Nephron progenitor cell (in vitro differentiated cells): ENCODE measurements at regions not wholly inside any gene's neighbourhood (a gene's known extent, or its start where the extent isn't known, plus 50 kb on each side); places are given as distances from the start of the nearest gene placed in this dataset.

ENCODE experiments used
- DNase-seq: peaks from one replicate; pipeline ENCODE4 v3.0.0; 2021
- H3K27ac Mint-ChIP-seq: 2 replicates; pipeline ENCODE4 v1.8.0; 2021; ENCODE audit warnings: mild to moderate bottlenecking, moderate library complexity, mixed read lengths
- H3K27me3 Mint-ChIP-seq: 2 replicates; pipeline ENCODE4 v1.8.0; 2021; ENCODE audit warnings: mild to moderate bottlenecking, low read depth, mixed read lengths; ENCODE audit not compliant: poor library complexity
- H3K36me3 Mint-ChIP-seq: 2 replicates; pipeline ENCODE4 v1.8.0; 2021; ENCODE audit warnings: low read depth, mixed read lengths
- H3K4me1 Mint-ChIP-seq: 2 replicates; pipeline ENCODE4 v1.8.0; 2021; ENCODE audit warnings: mixed read lengths
- H3K4me3 Mint-ChIP-seq: 2 replicates; pipeline ENCODE4 v1.8.0; 2021; ENCODE audit warnings: mild to moderate bottlenecking, moderate library complexity, mixed read lengths
- H3K9me3 Mint-ChIP-seq: 2 replicates; pipeline ENCODE4 v1.8.0; 2021; ENCODE audit warnings: mild to moderate bottlenecking, moderate library complexity, mixed read lengths
- CTCF ChIP-seq: fragments of 200-600 bp; sonication (generic); IDR thresholded peaks from 2 replicates; pipeline ENCODE4 v1.5.0; 2021; ENCODE audit warnings: antibody characterized with exemption

DNA sequence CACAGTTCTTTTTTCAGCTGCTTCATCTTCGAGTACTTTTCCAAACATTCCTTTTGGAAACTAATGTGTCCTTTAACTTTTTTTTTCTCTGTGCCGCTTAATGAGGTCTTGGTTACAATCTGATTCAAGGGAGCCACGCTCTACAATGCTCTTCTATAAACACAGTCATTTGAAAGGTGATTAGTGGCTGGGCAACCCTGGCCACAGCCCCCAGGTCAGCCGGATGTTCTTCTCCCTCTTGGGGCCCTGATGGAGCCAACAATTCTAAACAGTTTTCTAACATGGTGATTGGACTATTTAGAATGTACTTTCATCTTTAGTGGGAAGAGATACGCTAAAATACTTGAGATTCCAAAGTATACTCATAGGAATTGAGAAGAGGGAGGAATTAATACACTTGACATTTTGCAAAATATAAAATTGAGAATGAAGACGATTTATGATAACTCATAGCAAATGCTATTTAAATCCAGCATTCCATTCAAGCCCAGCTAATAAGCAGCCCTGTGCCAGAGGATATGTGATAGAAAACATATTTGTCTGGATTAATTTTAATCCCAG, 83.7 kb upstream of the MBOAT2 start:
- H3K27me3 Mint-ChIP-seq = peaks cover 4% of the 10 kb centered on the region
- H3K27ac Mint-ChIP-seq = peak overlapping the region; percentile 8
- no peak for TF ChIP-seq CTCF
- no peak for DNase-seq
- H3K36me3 Mint-ChIP-seq = peaks cover 3% of the 10 kb centered on the region
- H3K4me3 Mint-ChIP-seq = no peak overlapping the region
- peaks cover 9% of the 10 kb centered on the region for H3K9me3 Mint-ChIP-seq
- H3K4me1 Mint-ChIP-seq = peaks cover 28% of the 10 kb centered on the region

GRCh38 chr2:9086465-9086864, 83.0 kb upstream of the MBOAT2 start:
- Mint-ChIP-seq H3K9me3 (peaks cover 17% of the 10 kb centered on the region), H3K4me3 (no peak overlapping the region), H3K27ac (no peak overlapping the region), H3K4me1 (peaks cover 28% of the 10 kb centered on the region), H3K36me3 (peaks cover 7% of the 10 kb centered on the region), H3K27me3 (peaks cover 5% of the 10 kb centered on the region)
- TF ChIP-seq CTCF = no peak
- DNase-seq = no peak

GRCh38 chr2:9085353-9085752, 81.9 kb upstream of the MBOAT2 start:
- Mint-ChIP-seq H3K36me3 (peaks cover 9% of the 10 kb centered on the region), H3K4me3 (no peak overlapping the region), H3K4me1 (peaks cover 28% of the 10 kb centered on the region), H3K9me3 (peaks cover 28% of the 10 kb centered on the region), H3K27ac (no peak overlapping the region), H3K27me3 (peaks cover 6% of the 10 kb centered on the region)
- no peak for DNase-seq
- TF ChIP-seq CTCF = no peak

DNA sequence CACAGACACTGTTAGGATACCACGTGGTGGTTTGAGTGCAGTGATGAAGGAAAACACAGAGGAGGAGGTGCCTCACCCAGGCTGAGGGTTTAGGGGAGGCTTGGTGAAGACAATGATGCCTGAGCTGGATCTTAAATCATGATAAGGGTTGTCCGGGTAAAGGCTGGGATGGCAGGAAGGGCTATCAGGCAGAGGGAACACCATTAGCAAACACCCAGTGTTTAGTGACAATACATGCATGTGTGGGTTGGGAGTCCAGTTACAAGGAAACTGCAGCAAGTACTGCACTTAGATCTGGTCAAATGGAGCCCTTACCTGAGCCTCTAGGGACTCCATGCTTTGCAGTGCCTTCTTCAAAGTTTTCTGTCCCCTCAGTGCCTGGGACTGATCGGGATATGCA, 79.8 kb upstream of the MBOAT2 start:
- no peak for DNase-seq
- peaks cover 37% of the 10 kb centered on the region for H3K9me3 Mint-ChIP-seq
- peaks cover 6% of the 10 kb centered on the region for H3K27me3 Mint-ChIP-seq
- peaks cover 9% of the 10 kb centered on the region for H3K36me3 Mint-ChIP-seq
- peaks cover 27% of the 10 kb centered on the region for H3K4me1 Mint-ChIP-seq
- TF ChIP-seq CTCF = no peak
- H3K27ac Mint-ChIP-seq = no peak overlapping the region
- H3K4me3 Mint-ChIP-seq = no peak overlapping the region

DNA sequence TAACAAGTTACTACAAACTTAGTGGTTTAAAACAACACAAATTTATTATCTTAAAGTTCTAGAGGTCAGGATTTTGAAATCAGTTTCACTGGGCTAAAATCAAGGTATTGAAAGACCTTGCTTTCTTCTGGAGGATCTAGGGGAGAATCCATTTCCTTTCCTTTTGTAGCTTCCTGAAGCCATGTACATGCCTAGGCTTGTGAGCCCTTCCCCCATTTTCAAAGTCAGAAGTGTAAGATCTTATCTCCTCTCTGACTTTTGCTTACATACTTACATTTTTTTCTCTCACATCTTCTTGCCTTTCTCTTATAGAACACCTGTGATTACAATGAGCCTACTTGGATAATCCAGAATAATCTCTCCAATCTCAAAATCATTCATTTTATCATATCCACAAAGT, 78.7 kb upstream of the MBOAT2 start:
- no peak overlapping the region for H3K4me3 Mint-ChIP-seq
- peaks cover 37% of the 10 kb centered on the region for H3K9me3 Mint-ChIP-seq
- TF ChIP-seq CTCF = no peak
- H3K27me3 Mint-ChIP-seq = peaks cover 2% of the 10 kb centered on the region
- H3K27ac Mint-ChIP-seq = no peak overlapping the region
- DNase-seq = no peak
- H3K4me1 Mint-ChIP-seq = peaks cover 18% of the 10 kb centered on the region
- peaks cover 9% of the 10 kb centered on the region for H3K36me3 Mint-ChIP-seq

DNA sequence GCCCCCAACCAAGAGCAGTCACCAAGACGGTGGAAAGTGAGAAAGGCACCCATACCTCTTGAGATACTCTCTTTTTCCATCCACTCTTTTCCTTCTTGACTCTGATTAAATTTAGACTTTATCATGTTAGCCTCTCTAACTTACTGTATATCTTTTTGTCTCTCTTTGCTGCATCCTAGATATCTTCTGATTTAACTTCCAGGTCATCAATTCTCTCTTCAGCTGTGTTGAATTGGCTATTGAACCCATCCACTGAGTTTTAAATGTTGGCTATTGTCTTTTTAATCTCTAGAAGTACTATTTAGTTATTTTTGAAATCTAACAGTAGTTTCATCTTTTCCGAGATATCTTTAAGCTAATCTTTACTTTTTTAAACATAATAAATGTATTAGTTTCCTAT, 78.3 kb upstream of the MBOAT2 start:
- no peak for DNase-seq
- peaks cover 2% of the 10 kb centered on the region for H3K27me3 Mint-ChIP-seq
- H3K4me3 Mint-ChIP-seq = no peak overlapping the region
- H3K4me1 Mint-ChIP-seq = peaks cover 14% of the 10 kb centered on the region
- no peak overlapping the region for H3K27ac Mint-ChIP-seq
- TF ChIP-seq CTCF = no peak
- peaks cover 9% of the 10 kb centered on the region for H3K36me3 Mint-ChIP-seq
- peaks cover 37% of the 10 kb centered on the region for H3K9me3 Mint-ChIP-seq
